ENCODE measurements at regions not wholly inside any gene's neighbourhood (a gene's known extent, or its start where the extent isn't known, plus 50 kb on each side); places are given as distances from the start of the nearest gene placed in this dataset.

GRCh38 chr18:64620971-64621560 lies 472.2 kb upstream of the LINC00305 start:
- TF ChIP-seq CTCF (IDR thresholded peaks at IDR 0.05; ENCODE audit: low read depth, low read length) (no peak), MAX (IDR thresholded peaks at IDR 0.05; ENCODE audit: low read depth, low read length) (no peak), POLR2A (IDR thresholded peaks at IDR 0.05; ENCODE audit: extremely low read depth, insufficient read length) (no peak)
